ENCODE measurements at regions not wholly inside any gene's neighbourhood (a gene's known extent, or its start where the extent isn't known, plus 50 kb on each side); places are given as distances from the start of the nearest gene placed in this dataset.

- H3K4me1 ChIP-seq (replicated peaks in 1 of 2; ENCODE audit: control insufficient read depth in 2 of 2, insufficient read depth in 2 of 2, low read length in 2 of 2), result peaks cover 0 to 6% of the 10 kb centered on the region in 2 experiments; a peak in 2 of 5 replicates
- in situ Hi-C loops (cut with MboI), result no loop called here
- H3K4me2 ChIP-seq (ENCODE audit: insufficient read depth, low read length), result no peak overlapping the region
- ChIA-PET POLR2A (no interaction called here), CTCF (ENCODE audit: low intra/inter-chr PET ratio) (no interaction called here)
- H3K9me3 ChIP-seq (replicated peaks; ENCODE audit: control insufficient read depth, insufficient read depth, low read depth, low read length), result no peaks in the 10 kb centered on the region
- no TSS peak for BruUV-seq (replicated peaks)
- H3K9me1 ChIP-seq (ENCODE audit: control insufficient read depth, insufficient read depth, low read length), result no peaks in the 10 kb centered on the region
- DNase-seq (ENCODE audit: extremely low read depth in 1 of 4, low spot score in 3 of 4) (no peak), ATAC-seq (no peak), FAIRE-seq (no peak)
- no peak overlapping the region for H3K9ac ChIP-seq (ENCODE audit: insufficient read depth in 1 of 2, low read depth in 2 of 2, low read length in 2 of 2)
- intact Hi-C loops (cut with micrococcal nuclease), result no loop called here
- H2AFZ ChIP-seq (ENCODE audit: low read depth, low read length), result no peak overlapping the region
- 4% methylated on average over 4 of the region's 4 CpGs for WGBS (ENCODE audit: insufficient coverage, low coverage, missing lambda C conversion rate)
- no peak overlapping the region for H3K27ac ChIP-seq (ENCODE audit: extremely low read depth, low read depth, low read length)
- TF ChIP-seq, protein P1, sequence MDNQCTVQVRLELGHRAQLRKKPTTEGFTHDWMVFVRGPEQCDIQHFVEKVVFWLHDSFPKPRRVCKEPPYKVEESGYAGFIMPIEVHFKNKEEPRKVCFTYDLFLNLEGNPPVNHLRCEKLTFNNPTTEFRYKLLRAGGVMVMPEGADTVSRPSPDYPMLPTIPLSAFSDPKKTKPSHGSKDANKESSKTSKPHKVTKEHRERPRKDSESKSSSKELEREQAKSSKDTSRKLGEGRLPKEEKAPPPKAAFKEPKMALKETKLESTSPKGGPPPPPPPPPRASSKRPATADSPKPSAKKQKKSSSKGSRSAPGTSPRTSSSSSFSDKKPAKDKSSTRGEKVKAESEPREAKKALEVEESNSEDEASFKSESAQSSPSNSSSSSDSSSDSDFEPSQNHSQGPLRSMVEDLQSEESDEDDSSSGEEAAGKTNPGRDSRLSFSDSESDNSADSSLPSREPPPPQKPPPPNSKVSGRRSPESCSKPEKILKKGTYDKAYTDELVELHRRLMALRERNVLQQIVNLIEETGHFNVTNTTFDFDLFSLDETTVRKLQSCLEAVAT (IDR thresholded peaks at IDR 0.05), result no peak
- TF ChIP-seq SP1 (CRISPR knock-in tag; IDR thresholded peaks at IDR 0.05), result no peak
- peaks cover 32 to 57% of the 10 kb centered on the region in 2 experiments for H3K27me3 ChIP-seq (ENCODE audit: control insufficient read depth in 2 of 2, insufficient read depth in 2 of 2, low read length in 2 of 2)
- peaks cover 5% of the 10 kb centered on the region; the same call in 1 of the 2 replicates for H4K20me1 ChIP-seq (replicated peaks; ENCODE audit: control insufficient read depth, insufficient read depth, low read length)
- no peaks in the 10 kb centered on the region for H3K36me3 ChIP-seq (ENCODE audit: control insufficient read depth, insufficient read depth, low read length)
- no peaks in the 10 kb centered on the region for H3K79me2 ChIP-seq (ENCODE audit: control insufficient read depth, insufficient read depth, low read length)
- no peak overlapping the region for H3K4me3 ChIP-seq
Observed at GRCh38 chr9:126752376-126752775, 52.5 kb upstream of the ZBTB43 start.

DNA sequence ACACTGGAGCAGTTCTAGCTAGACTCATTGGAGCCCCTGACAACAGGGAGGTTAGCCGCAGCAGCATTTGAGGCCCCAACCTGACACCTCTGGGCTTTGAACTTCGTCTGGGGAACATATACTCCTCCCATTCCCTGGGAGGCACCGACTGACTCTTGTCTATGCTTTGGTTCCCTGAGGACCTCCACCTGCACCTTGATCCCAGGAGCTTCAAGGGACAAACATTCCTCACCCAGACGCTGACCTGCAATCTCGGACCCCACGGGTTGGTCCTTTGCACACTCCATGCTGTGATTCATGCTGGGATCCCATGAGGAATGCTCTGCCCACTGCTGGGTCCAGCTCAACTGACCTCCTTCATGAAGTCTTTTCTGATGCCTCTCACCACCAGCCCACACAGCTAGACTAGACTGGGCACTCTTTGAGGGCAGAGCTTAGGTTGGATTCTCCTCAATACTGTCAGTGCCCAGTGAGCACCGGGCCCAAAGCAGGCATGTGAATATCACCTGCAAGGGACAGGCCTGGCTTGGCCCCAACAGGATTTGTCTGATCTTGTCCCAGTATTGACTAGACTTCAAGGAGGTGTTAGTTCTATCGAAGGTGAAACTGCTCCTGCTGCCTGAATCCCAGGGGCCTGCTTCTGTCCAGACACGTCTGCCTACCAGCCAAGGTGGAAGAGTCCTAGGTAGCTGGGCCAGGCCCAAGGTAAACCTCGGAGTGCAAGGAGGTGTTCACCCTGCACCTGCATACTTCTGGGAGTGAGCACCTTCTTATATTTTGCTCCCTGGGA is 51.8 kb upstream of the ZBTB43 start:
- Histone ChIP-seq H2AFZ (ENCODE audit: low read depth, low read length) (no peak overlapping the region), H3K27ac (ENCODE audit: extremely low read depth, low read depth, low read length) (no peak overlapping the region), H3K9me3 (replicated peaks; ENCODE audit: control insufficient read depth, insufficient read depth, low read depth, low read length) (no peaks in the 10 kb centered on the region), H3K36me3 (ENCODE audit: control insufficient read depth, insufficient read depth, low read length) (no peaks in the 10 kb centered on the region), H4K20me1 (replicated peaks; ENCODE audit: control insufficient read depth, insufficient read depth, low read length) (peaks cover 5% of the 10 kb centered on the region; the same call in 1 of the 2 replicates), H3K4me3 (no peak overlapping the region), H3K9ac (ENCODE audit: insufficient read depth in 1 of 2, low read depth in 2 of 2, low read length in 2 of 2) (no peak overlapping the region), H3K27me3 (ENCODE audit: control insufficient read depth in 2 of 2, insufficient read depth in 2 of 2, low read length in 2 of 2) (peaks cover 32 to 60% of the 10 kb centered on the region in 2 experiments), H3K4me1 (replicated peaks in 1 of 2; ENCODE audit: control insufficient read depth in 2 of 2, insufficient read depth in 2 of 2, low read length in 2 of 2) (peaks cover 0 to 6% of the 10 kb centered on the region in 2 experiments; a peak in 2 of 5 replicates), H3K4me2 (ENCODE audit: insufficient read depth, low read length) (no peak overlapping the region), H3K79me2 (ENCODE audit: control insufficient read depth, insufficient read depth, low read length) (no peaks in the 10 kb centered on the region), H3K9me1 (ENCODE audit: control insufficient read depth, insufficient read depth, low read length) (no peaks in the 10 kb centered on the region)
- ChIA-PET POLR2A (interaction anchor here (0.7 kb wide), 1 partner anchor 8 kb away, joined by 7 read pairs; no protein-coding TSS in a partner anchor), CTCF (ENCODE audit: low intra/inter-chr PET ratio) (no interaction called here)
- ATAC-seq, result no peak
- no TSS peak for BruUV-seq (replicated peaks)
- in situ Hi-C loops (cut with MboI) (no loop called here), intact Hi-C loops (cut with micrococcal nuclease) (no loop called here)
- 2% methylated on average over 10 of the region's 10 CpGs for WGBS (ENCODE audit: insufficient coverage, low coverage, missing lambda C conversion rate)
- no peak for DNase-seq (ENCODE audit: extremely low read depth in 1 of 4, low spot score in 3 of 4)
- no peak for FAIRE-seq
- TF ChIP-seq HDAC6 (IDR thresholded peaks at IDR 0.05; ENCODE audit: low read depth, low read length), result no peak
- no peak for TF ChIP-seq ZNF274 (IDR thresholded peaks at IDR 0.05; ENCODE audit: borderline replicate concordance, low read depth, low read length)
- TF ChIP-seq ETV6 (IDR thresholded peaks at IDR 0.05; ENCODE audit: borderline replicate concordance in 1 of 2, low read depth in 2 of 2, low read length in 1 of 2), result no peak
- no peak for TF ChIP-seq ETV6 (CRISPR knock-in tag; IDR thresholded peaks at IDR 0.05; ENCODE audit: borderline replicate concordance)
- TF ChIP-seq PYGO2 (tag; IDR thresholded peaks at IDR 0.05), result no peak
